ENCODE measurements at regions not wholly inside any gene's neighbourhood (a gene's known extent, or its start where the extent isn't known, plus 50 kb on each side); places are given as distances from the start of the nearest gene placed in this dataset.

GRCh38 chr13:110097013-110097412, 209.9 kb downstream of the COL4A1 start:
- DNase-seq: no peak

GRCh38 chr13:110092831-110093247, 214.1 kb downstream of the COL4A1 start:
- DNase-seq: no peak

- peak; percentile 22 for DNase-seq
Observed at GRCh38 chr13:110089815-110090214, 217.1 kb downstream of the COL4A1 start.

- no peak for DNase-seq
Observed at GRCh38 chr13:110089100-110089499, 217.9 kb downstream of the COL4A1 start.

GRCh38 chr13:110073982-110074381, 233.0 kb downstream of the COL4A1 start:
- DNase-seq: no peak

- peak; percentile 18 for DNase-seq
Observed at GRCh38 chr13:110070511-110071120, 236.3 kb downstream of the COL4A1 start.

GRCh38 chr13:110070046-110070445, 236.9 kb downstream of the COL4A1 start:
- no peak for DNase-seq

GRCh38 chr13:110068176-110068473, 238.8 kb downstream of the COL4A1 start:
- no peak for DNase-seq

GRCh38 chr13:110067355-110068175, 239.4 kb downstream of the COL4A1 start:
- no peak for DNase-seq

GRCh38 chr13:110065780-110066179, 241.2 kb downstream of the COL4A1 start:
- no peak for DNase-seq

GRCh38 chr13:110063490-110064421, 243.2 kb downstream of the COL4A1 start:
- no peak for DNase-seq

- no peak for DNase-seq
Observed at GRCh38 chr13:110062777-110063442, 244.0 kb downstream of the COL4A1 start.

GRCh38 chr13:110062077-110062776, 244.7 kb downstream of the COL4A1 start:
- no peak for DNase-seq

- DNase-seq: no peak
Observed at GRCh38 chr13:110061270-110061669, 245.7 kb downstream of the COL4A1 start.

- DNase-seq: no peak
Observed at GRCh38 chr13:110057052-110057451, 249.9 kb downstream of the COL4A1 start.

GRCh38 chr13:110056640-110057039, 250.3 kb downstream of the COL4A1 start:
- no peak for DNase-seq

- DNase-seq: no peak
Observed at GRCh38 chr13:110055089-110055488, 251.9 kb downstream of the COL4A1 start.

- DNase-seq: no peak
Observed at GRCh38 chr13:110054041-110054440, 252.9 kb downstream of the COL4A1 start.

GRCh38 chr13:110047496-110047895, 259.5 kb downstream of the COL4A1 start:
- DNase-seq: peak; percentile 79

GRCh38 chr13:110046811-110047210, 260.1 kb downstream of the COL4A1 start:
- DNase-seq: no peak

- no peak for DNase-seq
Observed at GRCh38 chr13:110045919-110046318, 259.5 kb upstream of the IRS2 start.

- DNase-seq: no peak
Observed at GRCh38 chr13:110045202-110045601, 258.8 kb upstream of the IRS2 start.
